HK-2 (cell line): ENCODE measurements at regions not wholly inside any gene's neighbourhood (a gene's known extent, or its start where the extent isn't known, plus 50 kb on each side); places are given as distances from the start of the nearest gene placed in this dataset.
"Not testable (repeated sequence)": the region's sequence is repeated elsewhere in the genome, so short reads cannot be mapped to it uniquely, and the experiment has no call there.

Source experiments
- DNase-seq: peaks from one replicate; pipeline ENCODE4 v3.0.0-alpha.2; 2018; ENCODE audit not compliant: unreplicated experiment

DNA sequence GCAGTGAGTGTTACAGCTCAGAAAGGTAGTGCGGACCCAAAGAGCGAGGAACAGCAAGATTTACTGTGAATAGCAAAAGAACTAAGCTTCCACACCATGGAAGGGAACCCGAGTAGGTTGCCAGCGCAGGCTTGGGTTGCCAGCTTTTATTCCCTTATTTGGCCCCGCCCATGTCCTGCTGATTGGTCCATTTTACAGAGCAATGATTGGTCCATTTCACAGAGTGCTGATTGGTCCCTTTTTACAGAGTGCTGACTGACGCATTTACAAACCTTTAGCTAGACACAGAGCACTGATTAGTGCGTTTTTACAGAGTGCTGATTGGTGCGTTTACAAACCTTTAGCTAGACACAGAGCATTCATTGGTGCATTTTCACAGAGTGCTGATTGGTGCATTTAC, 1030.7 kb downstream of the EPHA7 start:
- DNase-seq, result not testable (repeated sequence)

- no peak for DNase-seq
Measured at GRCh38 chr6:92380803-92381601, 1038.4 kb downstream of the EPHA7 start.

DNA sequence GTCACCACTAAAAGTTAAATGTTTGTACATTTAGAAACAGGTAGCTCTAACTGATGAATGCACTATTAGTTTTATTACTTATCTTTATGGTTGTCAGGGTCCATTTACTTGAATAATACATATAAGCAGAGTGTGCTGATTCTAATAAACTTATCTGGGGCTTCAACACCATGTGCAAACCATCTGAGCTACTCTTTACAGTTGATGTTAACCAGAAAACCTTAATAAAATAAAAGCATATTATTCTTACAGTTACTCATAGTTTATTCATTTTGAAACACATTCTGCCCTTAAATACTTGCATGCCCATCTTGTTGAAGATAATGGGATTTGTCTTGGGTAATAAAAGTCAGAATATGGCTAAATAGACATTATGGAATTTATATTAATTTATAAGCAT, 1042.2 kb downstream of the EPHA7 start:
- DNase-seq, result no peak

- DNase-seq, result no peak
Measured at GRCh38 chr6:92376691-92377090, 1042.7 kb downstream of the EPHA7 start.

DNA sequence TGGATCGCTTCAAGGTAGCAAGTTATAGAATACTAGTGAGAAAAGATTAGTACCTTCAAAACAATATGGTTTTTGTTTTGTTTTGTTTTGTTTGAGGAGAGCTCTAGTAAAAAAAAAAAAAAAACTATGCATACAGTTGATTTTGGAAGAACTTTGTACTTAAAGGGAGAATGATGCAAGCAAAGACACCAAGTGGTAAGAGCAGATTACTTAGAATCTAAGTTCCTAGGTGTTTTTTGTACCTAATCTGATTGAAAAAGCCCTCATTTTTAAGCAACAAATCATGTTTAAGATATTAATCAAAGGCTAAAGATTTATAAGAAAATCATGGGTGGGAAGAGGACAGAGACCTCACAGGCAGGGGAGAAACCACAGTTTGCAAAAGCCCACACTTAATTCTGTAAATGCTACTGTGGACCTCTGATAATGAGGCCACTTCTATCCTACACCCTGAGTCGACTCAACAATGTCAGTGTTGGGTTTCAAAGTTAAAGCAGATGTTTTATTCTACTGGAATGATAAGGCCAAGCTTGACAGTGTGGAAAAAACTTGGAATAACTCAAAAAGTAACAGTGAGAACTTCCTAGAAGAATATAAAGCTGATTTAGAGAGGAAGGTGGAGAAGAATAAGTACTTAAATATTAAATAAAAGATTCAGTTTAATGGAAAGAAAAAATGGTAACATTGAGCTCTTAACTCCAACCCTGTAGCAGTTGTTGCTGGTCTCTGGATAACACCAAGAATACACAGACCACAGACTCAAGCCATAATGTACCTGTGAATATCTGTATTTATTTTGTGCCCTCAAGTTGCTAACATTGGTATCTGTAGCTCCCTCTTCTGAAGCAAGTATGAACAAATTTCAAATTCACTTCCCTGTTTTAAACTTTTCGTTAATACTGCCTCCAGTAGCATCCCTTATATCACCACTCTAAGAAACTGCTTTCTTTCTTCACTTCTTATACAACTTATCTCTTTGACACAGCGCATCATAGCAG, 1047.8 kb downstream of the EPHA7 start:
- DNase-seq, result no peak

DNA sequence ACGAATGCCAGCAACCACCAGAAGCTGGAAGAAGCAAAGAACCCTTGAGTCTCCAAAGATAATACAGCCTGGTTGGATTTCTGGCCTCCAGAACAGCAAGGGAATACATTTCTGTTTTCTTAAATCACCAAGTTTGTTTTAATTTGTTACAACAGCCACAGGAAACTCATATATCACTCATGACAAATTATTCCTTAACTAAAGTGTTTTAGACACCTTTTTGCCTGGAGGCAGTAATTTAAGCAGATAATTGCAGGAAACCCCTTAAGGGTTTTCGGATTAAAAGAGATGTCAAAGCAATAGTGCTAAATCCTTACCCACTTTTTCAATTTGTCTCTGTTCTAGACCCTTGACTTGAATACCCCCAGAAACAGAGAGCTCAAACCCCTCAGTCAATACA, 1050.0 kb downstream of the EPHA7 start:
- DNase-seq, result no peak

- no peak for DNase-seq
Measured at GRCh38 chr6:92364948-92365541, 1054.3 kb downstream of the EPHA7 start.

GRCh38 chr6:92363111-92363510, 1056.2 kb downstream of the EPHA7 start:
- no peak for DNase-seq

DNA sequence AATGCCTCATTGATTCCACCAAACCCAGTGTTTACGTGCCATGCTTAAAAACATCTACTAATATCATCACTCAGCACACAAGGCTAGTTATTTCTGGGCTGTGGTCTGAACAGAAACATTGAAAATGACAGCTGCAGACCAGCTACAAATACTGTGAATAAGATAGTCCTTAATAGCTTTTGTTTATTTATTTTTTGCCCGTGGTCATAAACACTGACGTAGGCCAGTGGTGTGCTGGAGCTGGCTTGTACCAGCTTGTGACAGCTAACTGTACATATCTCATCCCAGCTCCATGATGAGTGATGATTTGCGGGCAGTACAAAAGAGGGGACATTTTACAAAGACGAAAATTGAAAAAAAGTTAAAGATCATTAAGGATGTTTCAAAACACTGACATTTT, 1057.0 kb downstream of the EPHA7 start:
- no peak for DNase-seq

- no peak for DNase-seq
Measured at GRCh38 chr6:92361990-92362389, 1057.4 kb downstream of the EPHA7 start.

DNA sequence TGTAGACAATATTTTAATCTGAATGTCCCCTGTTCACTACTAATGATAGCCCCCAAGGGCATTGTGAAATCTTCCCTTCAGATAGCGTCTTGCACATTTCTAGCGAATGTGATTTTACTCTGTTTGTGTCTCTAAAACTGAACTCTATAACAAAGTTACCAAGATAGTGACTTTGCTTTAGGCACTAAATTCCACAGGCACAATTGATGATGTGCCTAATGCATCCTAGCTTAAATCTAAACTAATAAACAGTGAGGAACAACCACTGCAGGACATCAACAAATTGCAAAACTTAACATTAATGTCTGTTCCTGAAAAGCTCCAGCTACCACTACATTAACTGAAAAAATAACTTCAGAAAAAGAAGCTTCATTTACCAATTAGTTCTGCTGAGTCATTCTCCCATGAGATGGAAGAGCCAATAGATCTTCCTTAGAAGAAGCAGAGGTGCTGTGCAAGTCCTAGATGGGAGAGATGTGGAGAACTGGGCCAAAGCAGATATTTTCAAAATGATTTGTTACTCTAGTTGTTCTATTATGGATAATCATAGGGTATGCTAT, 1065.0 kb downstream of the EPHA7 start:
- no peak for DNase-seq

- DNase-seq, result no peak
Measured at GRCh38 chr6:92352130-92352529, 1067.2 kb downstream of the EPHA7 start.

GRCh38 chr6:92341201-92341600, 1078.2 kb downstream of the EPHA7 start:
- no peak for DNase-seq

DNA sequence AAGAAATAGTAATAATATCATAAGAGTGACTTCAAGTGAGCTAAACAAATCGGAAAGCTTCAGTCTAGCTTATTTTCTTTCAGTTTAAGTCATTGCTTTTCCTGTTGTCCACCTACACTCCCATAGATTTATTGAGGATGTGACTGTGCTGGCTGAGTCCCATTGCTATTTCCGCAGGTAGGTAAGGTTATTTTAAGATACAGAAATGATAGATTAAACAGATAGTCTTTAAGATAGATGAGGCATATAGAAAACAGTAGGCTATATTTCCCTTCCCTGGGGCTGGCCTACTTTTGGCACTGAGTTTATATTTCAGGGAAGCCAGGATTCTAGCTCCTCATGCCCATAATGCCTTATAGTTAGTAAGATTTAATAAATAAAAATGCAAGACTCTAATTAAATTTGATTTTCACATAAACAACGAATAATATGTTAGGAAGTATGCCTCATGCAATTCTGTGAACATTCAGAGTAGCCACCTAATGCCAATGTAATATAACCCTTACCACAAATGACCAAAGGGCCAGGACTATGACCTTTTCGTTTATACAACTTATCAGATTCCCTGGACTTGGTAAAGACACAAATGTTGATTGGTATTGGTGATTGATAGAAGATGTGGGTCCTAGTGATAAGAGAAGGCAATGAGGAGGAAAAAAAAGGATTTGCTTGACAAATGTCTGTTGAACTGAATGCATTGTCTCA, 1079.3 kb downstream of the EPHA7 start:
- DNase-seq, result no peak

DNA sequence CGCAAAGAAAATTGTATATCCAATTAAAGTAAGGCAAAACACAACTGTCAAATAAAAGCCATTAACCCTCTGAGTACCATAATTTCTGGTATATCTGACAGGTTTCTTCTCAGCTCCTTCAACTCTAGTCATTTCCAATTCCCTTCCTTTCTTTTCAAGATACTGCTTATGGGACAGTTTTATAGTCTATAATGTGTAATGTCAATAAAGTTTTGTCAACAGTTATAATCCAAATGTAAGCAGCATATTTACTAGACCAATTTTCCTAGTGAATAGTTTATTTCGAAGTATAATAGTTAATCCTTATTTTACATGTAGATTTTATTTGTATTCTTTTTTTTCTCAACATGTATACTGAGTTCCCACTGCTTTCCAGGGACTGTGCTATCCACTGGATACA, 1081.8 kb downstream of the EPHA7 start:
- no peak for DNase-seq

DNA sequence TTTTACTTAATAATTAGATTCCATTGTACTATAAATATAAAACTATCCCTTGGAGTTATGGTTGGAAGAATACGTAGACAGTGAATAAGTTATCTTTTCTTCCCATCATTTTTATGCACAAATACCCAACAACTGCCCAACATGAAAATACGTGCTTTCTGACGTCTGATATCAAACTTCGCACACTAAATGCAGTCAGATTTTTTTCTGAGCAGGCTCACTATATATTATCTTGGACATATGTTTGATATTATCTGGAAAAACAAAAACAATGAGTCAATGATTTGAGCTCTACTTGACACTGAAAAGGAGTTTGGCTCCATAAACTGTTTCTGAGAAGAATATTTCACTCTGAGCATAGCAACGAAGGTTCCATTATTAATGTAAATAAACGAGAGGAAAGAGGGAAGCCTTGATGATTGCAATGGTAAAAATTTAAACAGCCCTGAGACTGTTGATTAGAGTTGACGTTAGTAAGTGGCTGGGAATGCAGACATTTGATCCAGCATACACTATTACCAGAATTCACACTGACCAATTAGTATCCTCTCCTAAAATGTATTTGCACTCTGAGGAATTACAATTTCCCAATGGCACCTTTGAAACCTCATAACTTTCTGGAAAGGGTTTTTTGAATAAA, 1090.0 kb downstream of the EPHA7 start:
- no peak for DNase-seq

DNA sequence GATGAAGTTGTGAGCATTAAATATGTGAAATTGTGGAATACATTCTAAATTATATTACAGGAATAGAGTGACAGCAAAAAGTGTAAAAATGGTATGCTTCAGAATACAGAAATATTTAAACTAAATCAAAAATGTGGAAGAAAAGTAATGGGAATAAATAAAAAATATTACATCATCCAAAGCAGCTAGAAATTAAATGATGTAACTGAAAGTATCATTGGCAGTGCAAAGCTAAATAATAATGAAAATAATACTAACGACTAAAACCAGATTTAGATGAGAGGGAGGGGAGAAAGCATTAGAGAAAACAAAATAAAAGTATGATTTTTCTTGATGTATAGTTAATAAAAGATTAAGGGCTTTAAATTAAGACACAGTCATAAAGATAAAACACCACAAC, 1104.0 kb downstream of the EPHA7 start:
- no peak for DNase-seq

DNA sequence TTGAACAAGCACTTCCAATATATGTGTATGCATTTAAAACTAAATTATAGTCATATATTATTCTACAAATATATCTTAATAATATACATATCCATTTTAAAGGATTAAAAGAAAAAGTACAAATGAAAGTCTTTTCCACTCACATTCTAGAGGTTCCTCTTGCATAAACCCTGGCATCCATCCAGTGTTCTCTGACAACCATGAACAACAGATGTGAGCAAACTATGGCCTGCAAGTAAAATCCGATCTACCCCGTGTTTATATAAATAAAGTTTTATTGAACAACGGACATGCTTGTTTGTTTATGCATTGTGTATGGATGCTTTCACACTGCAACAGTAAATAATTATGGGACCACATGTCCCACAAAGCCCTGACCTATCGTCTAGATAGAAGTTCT, 1122.3 kb downstream of the EPHA7 start:
- DNase-seq, result no peak

DNA sequence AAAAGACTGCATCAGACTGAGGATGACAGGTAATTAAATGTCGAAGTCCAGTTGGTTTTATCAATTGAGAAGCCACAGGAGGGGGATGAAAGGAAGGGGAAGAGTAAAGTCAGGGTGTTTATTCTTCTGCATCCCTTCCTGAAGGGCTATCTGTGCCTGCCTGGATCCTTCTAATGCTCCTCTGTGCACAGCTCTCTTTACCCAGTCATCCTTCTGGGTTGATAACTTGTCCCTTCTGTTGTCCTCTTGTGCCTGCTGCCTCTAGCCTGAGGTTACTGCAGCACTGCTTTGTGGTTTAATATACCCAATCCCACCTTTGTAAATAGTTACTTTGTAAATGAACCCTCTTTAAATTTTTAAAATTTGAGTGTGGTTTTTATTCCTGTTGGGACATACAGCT, 1127.3 kb downstream of the EPHA7 start:
- DNase-seq, result no peak

- DNase-seq, result no peak
Measured at GRCh38 chr6:92289831-92290230, 1129.5 kb downstream of the EPHA7 start.

DNA sequence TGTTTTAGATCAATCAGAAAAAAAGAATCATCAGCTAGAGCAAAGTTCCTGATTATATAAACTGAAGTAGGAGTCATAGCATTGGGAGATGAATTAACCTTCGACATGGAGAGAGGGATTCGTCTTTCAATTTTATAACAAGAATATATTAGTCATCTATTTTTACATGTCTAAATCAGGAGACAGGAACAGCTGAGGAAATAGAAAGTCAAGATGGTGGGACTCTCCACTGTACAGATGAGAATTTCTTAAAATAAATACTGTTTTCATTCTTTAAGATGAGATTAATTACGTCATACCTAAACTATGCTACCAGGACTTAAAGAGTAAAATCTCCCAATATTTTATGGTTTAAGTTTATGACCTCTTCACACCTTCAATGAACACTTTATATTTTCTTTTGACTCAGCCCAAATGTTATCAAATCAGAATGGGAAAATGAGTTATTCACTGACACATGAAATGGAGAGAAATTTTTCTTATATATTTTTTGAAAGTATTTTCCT, 1137.7 kb downstream of the EPHA7 start:
- DNase-seq, result no peak
